IMR-90 (cell line): ENCODE measurements at regions not wholly inside any gene's neighbourhood (a gene's known extent, or its start where the extent isn't known, plus 50 kb on each side); places are given as distances from the start of the nearest gene placed in this dataset.

ENCODE experiments used
- BHLHE40 ChIP-seq: fragments of 150-350 bp; IDR thresholded peaks from 2 replicates; pipeline ENCODE4 v1.6.1; 2016; ENCODE audit warnings: mild to moderate bottlenecking, low read depth, low read length
- CEBPB ChIP-seq: IDR thresholded peaks from 2 replicates; pipeline ENCODE4 v1.6.1; 2012; ENCODE audit warnings: low read depth, low read length, improper control_type of control experiment
- CHD1 ChIP-seq: IDR thresholded peaks from 2 replicates; pipeline ENCODE4 v1.6.1; 2012; ENCODE audit warnings: low read depth, low read length, improper control_type of control experiment
- CTCF ChIP-seq: conservative IDR thresholded peaks from 2 replicates; pipeline ENCODE4 v1.5.1; 2012; ENCODE audit warnings: mild to moderate bottlenecking, low read depth, low read length, improper control_type of control experiment
- MAFK ChIP-seq: IDR thresholded peaks from 2 replicates; pipeline ENCODE4 v1.6.1; 2012; ENCODE audit warnings: low read depth, low read length, improper control_type of control experiment
- MXI1 ChIP-seq: IDR thresholded peaks from 2 replicates; pipeline ENCODE4 v1.6.1; 2012; ENCODE audit warnings: low read depth, mild to moderate bottlenecking, low read length, moderate library complexity, borderline replicate concordance
- NFE2L2 ChIP-seq: fragments of 150-350 bp; IDR thresholded peaks from 2 replicates; pipeline ENCODE4 v1.6.1; 2016; ENCODE audit warnings: low read depth, mild to moderate bottlenecking, low read length
- POLR2A ChIP-seq: IDR thresholded peaks from 2 replicates; pipeline ENCODE4 v1.6.1; 2012; ENCODE audit warnings: mild to moderate bottlenecking, low read depth, low read length
- RAD21 ChIP-seq: IDR thresholded peaks from 2 replicates; pipeline ENCODE4 v1.6.1; 2012; ENCODE audit warnings: low read length, improper control_type of control experiment
- RCOR1 ChIP-seq: IDR thresholded peaks from 2 replicates; pipeline ENCODE4 v1.6.1; 2012; ENCODE audit warnings: mild to moderate bottlenecking, low read length, improper control_type of control experiment; ENCODE audit not compliant: insufficient replicate concordance
- RFX5 ChIP-seq: IDR thresholded peaks from 2 replicates; pipeline ENCODE4 v1.8.0; 2012; ENCODE audit warnings: low read depth, mild to moderate bottlenecking, low read length, moderate library complexity
- SMC3 ChIP-seq: fragments of 150-350 bp; IDR thresholded peaks from 2 replicates; pipeline ENCODE4 v1.6.1; 2016; ENCODE audit warnings: low read depth, mild to moderate bottlenecking, antibody characterized with exemption, low read length, moderate library complexity
- USF2 ChIP-seq: fragments of 150-350 bp; IDR thresholded peaks from 2 replicates; pipeline ENCODE4 v1.6.1; 2017; ENCODE audit warnings: mild to moderate bottlenecking, antibody characterized with exemption, low read length, low read depth

GRCh38 chr3:59280113-59280512 lies 230.3 kb upstream of the CFAP20DC start:
- TF ChIP-seq CTCF (no peak), RAD21 (no peak), CEBPB (no peak), POLR2A (no peak), BHLHE40 (no peak), CHD1 (no peak), NFE2L2 (no peak), RCOR1 (no peak), MAFK (no peak), RFX5 (no peak), MXI1 (no peak), SMC3 (no peak), USF2 (no peak)
